Tongue (tissue), 1 donor: ENCODE measurements at regions not wholly inside any gene's neighbourhood (a gene's known extent, or its start where the extent isn't known, plus 50 kb on each side); places are given as distances from the start of the nearest gene placed in this dataset.

Experiments
- DNase-seq: peaks from one replicate; pipeline ENCODE4 v3.0.0-alpha.2; 2015

DNA sequence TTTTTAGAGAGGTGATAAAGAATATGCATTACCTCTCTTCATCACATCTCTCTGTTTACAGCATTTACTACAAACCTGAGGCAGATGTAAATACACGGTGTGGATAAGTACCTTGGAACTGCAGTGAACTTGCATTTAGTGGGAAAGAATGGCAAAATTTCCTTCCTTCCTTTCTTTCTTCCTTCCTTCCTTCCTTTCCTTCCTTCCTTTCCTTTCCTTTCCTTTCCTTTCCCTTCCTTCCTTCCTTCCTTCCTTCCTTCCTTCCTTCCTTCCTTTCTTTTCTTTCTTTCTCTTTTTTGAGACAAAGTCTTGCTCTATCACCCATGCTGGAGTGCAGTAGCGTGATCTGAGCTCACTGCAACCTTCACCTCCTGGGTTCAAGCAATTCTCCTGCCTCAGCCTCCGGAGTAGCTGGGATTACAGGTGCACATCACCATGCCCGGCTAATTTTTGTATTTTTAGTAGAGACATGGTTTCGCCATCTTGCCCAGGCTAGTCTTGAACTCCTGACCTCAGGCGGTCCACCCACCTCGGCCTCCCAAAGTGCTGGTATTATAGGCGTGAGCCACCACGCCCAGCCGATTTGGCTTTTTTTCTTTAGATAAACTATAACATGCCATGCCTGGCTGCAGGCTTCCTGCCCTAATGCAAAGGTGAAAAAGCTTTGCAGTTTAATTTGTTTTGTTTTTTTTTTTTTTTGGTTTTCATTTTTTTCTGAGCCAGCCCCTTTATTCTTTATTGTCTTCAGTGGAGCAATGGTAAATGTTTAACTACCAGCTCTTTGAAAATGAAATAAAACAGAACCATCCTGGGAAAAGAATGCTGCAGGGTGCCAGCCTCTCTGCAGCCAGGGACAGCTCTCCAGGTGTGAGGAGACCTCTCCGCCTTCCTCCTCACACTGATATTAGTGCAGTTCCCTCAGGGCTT, 64.2 kb upstream of the NEDD9 start:
- DNase-seq: no peak

DNA sequence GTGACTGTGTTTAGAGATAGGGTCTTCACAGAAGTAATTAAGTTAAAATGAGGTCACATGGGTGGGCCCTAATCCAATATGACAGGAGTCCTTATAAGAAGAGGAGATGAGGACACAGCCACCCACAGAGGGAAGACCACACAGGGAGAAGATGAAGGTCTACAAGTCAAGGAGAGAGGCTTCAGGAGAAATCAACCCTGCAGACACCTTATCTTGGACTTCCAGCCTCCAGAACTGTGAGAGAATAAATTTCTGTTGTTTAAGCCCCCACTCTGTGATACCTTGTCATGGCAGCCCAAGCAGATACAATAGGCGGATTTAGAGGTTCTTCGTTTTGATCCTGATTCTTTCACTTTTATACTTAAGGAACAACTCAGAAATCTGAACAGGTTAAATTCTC, 63.5 kb upstream of the NEDD9 start:
- DNase-seq: no peak

DNA sequence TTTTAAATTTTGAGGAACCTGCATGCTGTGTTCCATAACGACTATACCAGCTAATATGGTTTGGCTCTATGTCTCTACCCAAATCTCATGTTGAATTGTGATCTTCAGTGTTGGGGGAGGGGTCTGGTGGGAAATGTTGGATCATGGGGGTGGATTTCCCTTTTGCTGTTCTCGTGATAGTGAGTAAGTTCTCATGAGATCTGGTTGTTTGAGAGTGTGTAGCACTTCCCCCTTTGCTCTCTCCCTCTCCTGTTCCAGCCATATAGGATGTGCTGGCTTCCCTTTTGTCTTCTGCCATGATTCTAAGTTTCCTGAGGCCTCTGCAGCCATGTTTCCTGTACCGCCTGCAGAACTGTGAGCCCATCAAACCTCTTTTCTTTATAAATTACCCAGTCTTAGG, 61.8 kb upstream of the NEDD9 start:
- DNase-seq: no peak

DNA sequence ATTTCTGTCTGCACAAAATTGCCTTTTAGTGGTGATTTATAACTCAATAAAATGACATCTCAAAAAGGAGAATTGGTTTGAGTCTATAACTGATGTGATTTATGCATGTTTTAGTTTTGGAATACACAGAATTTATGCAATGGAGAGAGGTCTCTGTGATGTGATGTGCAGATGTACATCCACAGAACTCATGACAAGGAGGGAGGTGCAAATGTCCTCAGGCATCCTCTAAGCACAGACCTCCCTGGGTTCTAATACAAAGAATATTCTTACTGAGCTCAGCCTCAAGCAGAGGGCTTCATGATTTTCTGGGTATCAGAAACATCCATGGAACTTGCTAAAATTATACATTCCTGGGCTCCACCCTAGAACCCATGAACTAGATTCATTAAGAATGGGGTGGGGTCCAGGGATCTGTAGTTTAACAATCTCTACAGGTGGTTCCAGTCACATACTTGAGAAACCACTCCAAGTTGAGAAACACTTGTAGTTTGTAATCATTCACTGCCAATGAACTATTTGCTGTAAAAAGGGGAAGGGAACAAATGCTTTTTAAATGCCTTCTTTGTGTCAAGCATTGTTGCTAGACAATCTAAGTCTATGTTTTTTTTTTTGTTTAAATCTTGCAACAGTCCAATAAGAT, 60.2 kb upstream of the NEDD9 start:
- DNase-seq: no peak

DNA sequence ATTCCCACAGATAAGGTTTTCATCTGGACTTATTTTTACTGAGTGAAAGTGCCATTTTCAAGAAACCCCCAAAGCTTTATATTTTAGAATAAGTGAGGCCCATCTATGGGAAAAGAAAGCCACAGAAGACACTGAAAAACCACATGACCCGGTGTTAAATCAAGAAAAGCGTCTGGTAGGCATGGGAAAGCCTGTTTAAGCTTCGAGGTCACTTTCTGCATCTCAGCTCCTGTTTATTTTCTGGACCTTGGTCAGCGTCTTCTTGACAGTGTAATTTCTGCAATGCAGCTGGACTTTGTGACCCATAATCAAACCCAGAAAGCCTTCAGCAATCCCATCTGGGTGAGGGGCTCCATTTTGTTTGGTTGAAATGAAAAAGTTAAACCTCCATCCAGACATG, 59.6 kb upstream of the NEDD9 start:
- DNase-seq: no peak

DNA sequence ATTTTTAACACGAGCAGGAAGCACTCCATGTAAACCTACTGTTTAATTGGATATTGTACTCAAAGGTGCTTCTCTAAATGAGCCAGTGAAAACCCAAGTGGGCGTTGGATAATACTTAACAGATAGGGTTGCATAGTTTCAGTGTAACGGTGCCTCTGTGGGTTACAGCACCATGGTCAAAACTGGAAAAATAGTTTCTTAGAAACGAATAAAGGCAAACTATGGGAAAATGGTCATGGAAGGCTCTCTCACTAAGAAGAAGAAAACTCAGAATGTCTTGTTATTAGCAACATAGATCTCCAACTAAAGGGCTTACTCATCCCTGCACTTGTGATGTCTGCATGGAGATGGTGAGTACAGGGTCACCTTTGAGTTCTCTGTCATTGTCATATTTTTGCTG, 59.1 kb upstream of the NEDD9 start:
- DNase-seq: no peak

DNA sequence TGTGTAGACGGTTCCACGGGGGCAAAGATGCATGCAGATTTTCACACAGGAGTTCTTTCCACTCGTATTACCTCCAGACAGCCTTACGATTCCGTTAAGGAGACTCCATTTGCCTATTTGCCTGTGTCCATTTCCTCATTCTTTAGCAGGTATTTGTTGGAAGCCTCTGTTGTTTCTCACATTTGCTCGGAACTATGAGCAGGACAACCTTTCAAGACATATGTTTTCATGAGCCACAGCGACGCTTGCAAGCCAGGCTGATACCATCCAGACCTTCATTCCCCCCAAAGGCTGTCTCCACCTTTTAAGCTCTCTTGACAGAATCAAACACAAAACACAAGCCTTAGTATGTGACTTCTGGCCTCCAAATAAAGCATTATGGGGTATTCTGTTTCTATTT, 57.6 kb upstream of the NEDD9 start:
- no peak for DNase-seq

DNA sequence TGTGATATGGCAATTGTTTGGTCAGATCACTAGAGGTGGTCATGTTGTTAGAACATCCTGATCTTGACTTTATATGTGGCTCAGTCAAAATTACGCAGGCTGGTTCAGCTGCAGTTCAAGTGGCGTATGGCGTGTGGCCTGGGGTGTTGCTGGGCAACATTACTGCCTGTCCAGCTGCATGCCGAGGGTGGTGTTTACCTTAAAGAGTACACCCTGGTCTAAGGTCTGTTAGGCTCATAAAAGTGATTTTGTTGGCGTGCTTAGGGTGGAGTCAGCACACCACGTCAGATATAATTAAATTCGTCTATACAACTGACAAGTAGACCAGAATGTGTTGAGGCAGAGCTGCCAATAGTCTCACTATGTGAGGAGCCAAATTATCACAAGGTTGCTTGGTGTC, 55.6 kb upstream of the NEDD9 start:
- DNase-seq: no peak

DNA sequence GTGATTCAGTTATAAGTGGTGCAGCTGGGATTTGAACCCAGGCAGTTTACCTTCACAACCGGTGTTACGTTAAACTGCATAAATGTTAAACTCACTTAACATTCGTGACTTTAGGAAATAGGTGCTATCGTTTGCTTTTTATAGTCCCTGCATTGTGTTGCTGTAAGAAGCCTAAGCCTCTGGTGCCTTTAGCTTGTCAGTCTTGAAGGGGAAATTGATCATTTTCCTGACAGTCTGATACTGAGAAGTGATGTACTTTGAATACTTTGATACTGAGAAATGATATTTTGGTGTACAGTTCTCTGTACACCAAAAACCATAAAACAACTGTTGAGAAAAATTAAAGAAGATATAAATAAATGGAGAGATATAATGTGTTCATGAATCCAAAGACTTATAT, 52.5 kb upstream of the NEDD9 start:
- no peak for DNase-seq

DNA sequence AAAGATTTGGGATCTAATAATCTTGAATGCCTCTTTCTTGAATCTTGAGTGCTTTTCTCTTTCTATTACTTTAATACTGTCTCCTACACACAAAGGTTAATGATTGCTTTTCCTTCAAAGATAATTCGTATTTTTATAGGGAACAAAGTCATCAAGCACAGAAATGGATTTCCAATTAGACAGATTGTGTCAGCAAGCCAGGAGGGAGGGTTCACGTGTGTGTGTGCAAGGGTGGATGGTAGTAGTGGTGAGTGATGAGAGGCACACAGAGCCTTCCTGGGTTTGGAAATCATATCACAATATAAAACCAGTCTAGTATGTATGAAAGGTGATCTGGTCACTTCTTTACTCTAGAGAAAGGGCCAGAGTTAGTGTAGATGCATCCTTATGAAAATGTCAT, 51.2 kb upstream of the NEDD9 start:
- no peak for DNase-seq

DNA sequence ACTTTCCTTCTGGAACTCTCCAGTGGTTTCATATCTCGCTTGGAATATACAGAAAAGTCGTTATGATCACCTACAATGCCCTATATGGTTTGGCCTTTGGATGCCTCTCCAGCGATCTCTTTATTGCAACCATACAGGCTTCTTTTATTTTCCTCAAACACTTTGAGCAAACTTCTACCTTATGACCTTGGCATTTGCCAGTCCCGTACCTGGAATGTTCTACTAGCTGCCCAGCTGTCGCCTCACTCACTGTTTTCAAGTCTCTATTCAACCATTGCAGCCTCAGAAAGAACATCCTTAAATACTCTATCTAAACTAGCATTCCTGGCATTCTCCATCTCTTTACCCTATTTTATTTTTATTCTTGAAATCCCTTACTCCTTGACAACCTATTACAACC, 50.4 kb upstream of the NEDD9 start:
- DNase-seq: no peak
